ENCODE measurements at regions not wholly inside any gene's neighbourhood (a gene's known extent, or its start where the extent isn't known, plus 50 kb on each side); places are given as distances from the start of the nearest gene placed in this dataset.

GRCh38 chr13:81577601-81578195 lies 1236.8 kb upstream of the SPRY2 start:
- Histone ChIP-seq H3K27ac (no peak overlapping the region), H3K9me3 (no peaks in the 10 kb centered on the region), H3K4me1 (no peaks in the 10 kb centered on the region), H3K27me3 (no peaks in the 10 kb centered on the region), H3K9ac (ENCODE audit: low read depth in 2 of 2, low read length in 2 of 2) (no peak overlapping the region), H3K36me3 (no peaks in the 10 kb centered on the region), H3K4me3 (no peak overlapping the region)
- no peak for TF ChIP-seq CTCF (IDR thresholded peaks at IDR 0.05)
- DNase-seq, result no peak
- intact Hi-C loops (cut with DNase I), result no loop called here

- H3K4me1 ChIP-seq, result no peaks in the 10 kb centered on the region
- intact Hi-C loops (cut with DNase I), result no loop called here
- H3K27ac ChIP-seq, result no peak overlapping the region
- no peaks in the 10 kb centered on the region for H3K27me3 ChIP-seq
- no peaks in the 10 kb centered on the region for H3K36me3 ChIP-seq
- TF ChIP-seq CTCF (IDR thresholded peaks at IDR 0.05), result no peak
- H3K9me3 ChIP-seq, result no peaks in the 10 kb centered on the region
- no peak for DNase-seq
- no peak overlapping the region for H3K4me3 ChIP-seq
- H3K9ac ChIP-seq (ENCODE audit: low read depth in 2 of 2, low read length in 2 of 2), result no peak overlapping the region
Observed at GRCh38 chr13:81568824-81569223, 1227.9 kb upstream of the SPRY2 start.

DNA sequence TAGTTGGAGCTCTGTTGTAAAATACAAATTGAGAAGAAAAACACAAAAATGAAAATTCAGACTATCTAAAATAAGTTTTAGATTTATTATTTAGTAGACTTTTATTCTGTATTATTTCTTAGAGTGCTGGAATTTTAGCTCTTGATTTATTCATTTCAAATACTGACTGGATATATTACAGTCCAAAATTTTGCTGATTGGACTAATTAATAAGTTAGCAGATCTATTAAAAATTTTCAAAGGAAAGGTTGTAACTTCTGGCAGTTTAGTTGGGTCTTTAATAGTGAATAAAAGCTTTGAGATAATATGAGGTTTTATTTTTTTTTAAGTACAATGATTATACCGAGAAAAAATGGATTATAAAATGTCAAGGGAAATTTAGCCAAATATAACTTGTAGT lies 1224.9 kb upstream of the SPRY2 start:
- Histone ChIP-seq H3K9ac (ENCODE audit: low read depth in 2 of 2, low read length in 2 of 2) (no peak overlapping the region), H3K27ac (no peak overlapping the region), H3K36me3 (no peaks in the 10 kb centered on the region), H3K27me3 (no peaks in the 10 kb centered on the region), H3K9me3 (no peaks in the 10 kb centered on the region), H3K4me3 (no peak overlapping the region), H3K4me1 (no peaks in the 10 kb centered on the region)
- intact Hi-C loops (cut with DNase I), result no loop called here
- no peak for DNase-seq
- TF ChIP-seq CTCF (IDR thresholded peaks at IDR 0.05), result no peak

GRCh38 chr13:81563091-81563490 lies 1222.2 kb upstream of the SPRY2 start:
- TF ChIP-seq CTCF (IDR thresholded peaks at IDR 0.05), result no peak
- DNase-seq, result no peak
- H3K4me3 ChIP-seq, result no peak overlapping the region
- no peaks in the 10 kb centered on the region for H3K27me3 ChIP-seq
- no peak overlapping the region for H3K27ac ChIP-seq
- H3K36me3 ChIP-seq, result no peaks in the 10 kb centered on the region
- intact Hi-C loops (cut with DNase I), result no loop called here
- no peaks in the 10 kb centered on the region for H3K9me3 ChIP-seq
- H3K4me1 ChIP-seq, result no peaks in the 10 kb centered on the region
- H3K9ac ChIP-seq (ENCODE audit: low read depth in 2 of 2, low read length in 2 of 2), result no peak overlapping the region

DNA sequence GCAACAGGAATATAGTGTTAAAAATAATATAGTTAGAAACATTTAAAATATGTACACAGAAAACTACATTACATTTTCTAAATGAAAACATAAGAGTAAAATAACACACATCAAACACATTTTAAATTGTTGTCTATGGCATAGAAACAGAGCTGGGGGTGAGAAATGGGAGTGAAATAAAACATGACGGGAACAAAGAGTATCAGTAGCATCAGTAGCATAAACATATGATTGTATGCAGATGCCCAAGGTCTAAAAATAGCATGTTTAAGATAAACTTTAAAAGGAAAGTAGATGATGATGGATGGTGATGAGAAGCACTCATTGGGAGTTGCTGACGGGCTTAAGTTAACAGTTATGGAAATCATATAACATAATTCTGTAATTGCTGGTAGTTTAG lies 1221.7 kb upstream of the SPRY2 start:
- intact Hi-C loops (cut with DNase I), result no loop called here
- Histone ChIP-seq H3K27me3 (no peaks in the 10 kb centered on the region), H3K9ac (ENCODE audit: low read depth in 2 of 2, low read length in 2 of 2) (no peak overlapping the region), H3K36me3 (no peaks in the 10 kb centered on the region), H3K27ac (no peak overlapping the region), H3K9me3 (no peaks in the 10 kb centered on the region), H3K4me1 (no peaks in the 10 kb centered on the region), H3K4me3 (no peak overlapping the region)
- no peak for TF ChIP-seq CTCF (IDR thresholded peaks at IDR 0.05)
- DNase-seq, result no peak

Measured in colonic mucosa (tissue), 4 donors.